ENCODE measurements at regions not wholly inside any gene's neighbourhood (a gene's known extent, or its start where the extent isn't known, plus 50 kb on each side); places are given as distances from the start of the nearest gene placed in this dataset.

- TF ChIP-seq ZNF532 (CRISPR knock-in tag; IDR thresholded peaks at IDR 0.05; ENCODE audit: borderline replicate concordance) (no peak), OVOL2 (CRISPR knock-in tag; IDR thresholded peaks at IDR 0.05; ENCODE audit: borderline replicate concordance) (no peak)
These were observed 401.0 kb upstream of the ADAMTSL1 start (continued) for GRCh38 chr9:18073002-18073401.

GRCh38 chr9:18074041-18074440, 399.9 kb upstream of the ADAMTSL1 start:
- Mint-ChIP-seq H3K36me3 (no peaks in the 10 kb centered on the region), H3K4me1 (peaks cover 2% of the 10 kb centered on the region), H3K27me3 (ENCODE audit: low read depth) (no peaks in the 10 kb centered on the region), H3K9me3 (no peaks in the 10 kb centered on the region), H3K27ac (no peak overlapping the region), H3K4me3 (no peak overlapping the region)
- ATAC-seq (no peak), DNase-seq (ENCODE audit: low spot score) (no peak)
- no peak for TF ChIP-seq ZNF416 (CRISPR knock-in tag; IDR thresholded peaks at IDR 0.05)
- TF ChIP-seq TCF7 (CRISPR knock-in tag; IDR thresholded peaks at IDR 0.05; ENCODE audit: low read depth) = no peak
- no peak for TF ChIP-seq NR2C2 (CRISPR knock-in tag; IDR thresholded peaks at IDR 0.05)
- TF ChIP-seq USF1 (CRISPR knock-in tag; IDR thresholded peaks at IDR 0.05) = no peak
- TF ChIP-seq ELF4 (CRISPR knock-in tag; IDR thresholded peaks at IDR 0.05; ENCODE audit: low read depth) = no peak
- TF ChIP-seq CDX4 (CRISPR knock-in tag; IDR thresholded peaks at IDR 0.05; ENCODE audit: borderline replicate concordance) = no peak
- TF ChIP-seq NFATC4 (CRISPR knock-in tag; IDR thresholded peaks at IDR 0.05) = no peak
- no peak for TF ChIP-seq E2F4 (CRISPR knock-in tag; IDR thresholded peaks at IDR 0.05; ENCODE audit: borderline replicate concordance, low read depth)
- no peak for TF ChIP-seq TP53 (CRISPR knock-in tag; IDR thresholded peaks at IDR 0.05)
- TF ChIP-seq GABPB1 (CRISPR knock-in tag; IDR thresholded peaks at IDR 0.05) = no peak
- no peak for TF ChIP-seq OVOL2 (CRISPR knock-in tag; IDR thresholded peaks at IDR 0.05; ENCODE audit: borderline replicate concordance)
- no peak for TF ChIP-seq TEAD1 (CRISPR knock-in tag; IDR thresholded peaks at IDR 0.05)
- no peak for TF ChIP-seq ZNF532 (CRISPR knock-in tag; IDR thresholded peaks at IDR 0.05; ENCODE audit: borderline replicate concordance)
- no peak for TF ChIP-seq SMAD4 (CRISPR knock-in tag; IDR thresholded peaks at IDR 0.05)
- ChIA-PET POLR2A (no interaction called here), CTCF (interaction anchor here (1.1 kb wide), 1 partner anchor 272 kb away, joined by 3 read pairs; no protein-coding TSS in a partner anchor)

All from WTC11 (cell line).